ENCODE measurements at regions not wholly inside any gene's neighbourhood (a gene's known extent, or its start where the extent isn't known, plus 50 kb on each side); places are given as distances from the start of the nearest gene placed in this dataset.

- no peak for DNase-seq
Measured at GRCh38 chr4:166498546-166498945, 625.5 kb downstream of the TLL1 start.

DNA sequence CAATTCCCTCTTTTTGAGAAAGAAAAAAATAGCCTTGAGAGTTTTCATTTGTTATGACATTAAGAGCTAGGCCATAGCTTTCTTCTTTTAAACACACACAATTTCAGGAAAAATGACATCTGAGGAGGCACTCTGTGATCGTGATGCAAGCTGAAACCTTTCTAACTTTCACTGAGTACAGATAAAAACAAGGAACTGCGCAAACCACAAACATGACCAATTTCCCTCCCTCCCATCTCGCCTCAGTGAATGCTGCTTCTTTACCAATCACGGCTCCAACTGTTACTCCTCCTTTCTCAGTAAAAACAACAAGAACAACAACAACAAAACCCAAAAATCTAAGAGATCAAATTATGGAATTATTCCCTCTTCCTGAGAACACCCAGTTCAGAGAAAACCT, 626.8 kb downstream of the TLL1 start:
- no peak for DNase-seq

DNA sequence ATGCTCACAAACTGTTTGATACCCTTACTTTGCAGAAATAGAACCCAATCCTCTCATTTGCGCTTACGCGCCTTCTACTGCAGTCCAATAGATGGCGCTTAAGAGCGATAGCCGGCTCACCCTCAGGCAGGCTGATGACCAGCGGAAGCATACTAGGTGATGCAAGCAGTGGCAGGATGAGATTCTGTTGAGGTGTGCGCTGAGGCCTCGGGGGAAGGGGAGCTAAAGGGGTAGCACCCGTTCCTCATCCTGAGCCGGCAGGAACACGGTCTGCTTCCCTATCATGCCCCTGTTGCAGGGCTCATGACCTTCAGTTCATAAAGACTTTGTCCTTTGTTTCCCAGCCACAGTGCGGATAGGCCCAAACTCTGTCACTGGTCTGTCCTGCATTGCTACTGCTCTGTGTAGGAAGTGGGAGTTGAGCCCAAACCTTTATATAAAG, 628.9 kb downstream of the TLL1 start:
- peak; percentile 8 for DNase-seq

DNA sequence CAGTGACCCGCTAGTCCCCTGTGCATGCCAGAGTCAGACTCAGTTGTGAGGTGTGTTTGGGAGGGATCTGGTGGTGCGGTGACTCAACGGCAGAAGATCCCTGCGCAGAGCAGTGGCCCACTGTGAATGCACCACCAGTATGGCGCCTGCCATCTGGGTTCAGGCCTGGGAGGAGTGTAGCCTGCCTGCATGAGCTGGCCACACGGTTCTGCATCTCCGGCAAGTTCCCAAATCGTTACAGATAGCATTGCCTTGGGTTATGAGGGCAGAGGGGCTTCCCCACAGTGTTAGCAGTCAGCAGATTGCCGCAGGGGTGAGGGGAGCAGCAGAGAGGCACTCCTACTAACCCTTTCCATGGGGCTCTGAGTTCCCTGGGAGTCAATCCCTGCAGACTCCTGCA, 629.6 kb downstream of the TLL1 start:
- DNase-seq = no peak

- DNase-seq = no peak
Measured at GRCh38 chr4:166506051-166506450, 633.0 kb downstream of the TLL1 start.

GRCh38 chr4:166512267-166512666, 639.2 kb downstream of the TLL1 start:
- DNase-seq = no peak

DNA sequence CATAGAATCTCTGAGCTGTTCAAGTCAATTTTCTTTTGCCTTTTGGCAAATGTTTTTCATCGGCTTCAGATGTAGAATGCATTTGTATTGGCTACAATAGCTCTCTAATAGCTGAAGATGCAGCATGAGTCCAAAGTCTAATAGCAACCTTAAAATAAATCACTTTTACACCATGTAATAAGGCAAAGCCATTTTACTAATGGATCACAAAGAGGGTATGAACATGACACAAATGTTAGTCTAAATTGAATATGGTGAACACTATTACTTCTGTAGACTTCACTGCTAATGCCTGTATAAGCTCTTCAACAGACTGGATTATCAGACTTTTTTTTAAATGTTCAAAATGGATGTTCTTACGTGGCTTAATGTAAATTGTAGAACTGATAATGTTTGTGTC, 645.3 kb downstream of the TLL1 start:
- DNase-seq = peak; percentile 76

DNA sequence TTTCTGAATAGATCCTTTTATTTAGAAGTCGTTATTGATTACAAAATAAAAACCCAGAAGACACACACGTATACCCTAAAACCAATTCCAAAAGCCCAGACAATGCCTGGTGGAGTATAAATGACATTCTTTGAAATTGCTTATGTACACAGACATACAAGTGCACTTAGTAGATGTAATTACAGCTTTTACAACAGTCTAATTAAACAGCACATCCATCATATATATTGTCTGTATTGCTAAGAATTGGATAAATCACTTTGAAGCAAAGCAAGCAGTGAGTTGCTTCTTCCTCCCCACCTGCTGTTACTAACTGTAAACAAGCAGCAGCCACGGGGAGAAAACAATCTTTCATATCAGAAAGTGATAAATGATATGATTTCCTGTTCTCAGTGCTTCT, 645.7 kb downstream of the TLL1 start:
- peak; percentile 95 for DNase-seq

DNA sequence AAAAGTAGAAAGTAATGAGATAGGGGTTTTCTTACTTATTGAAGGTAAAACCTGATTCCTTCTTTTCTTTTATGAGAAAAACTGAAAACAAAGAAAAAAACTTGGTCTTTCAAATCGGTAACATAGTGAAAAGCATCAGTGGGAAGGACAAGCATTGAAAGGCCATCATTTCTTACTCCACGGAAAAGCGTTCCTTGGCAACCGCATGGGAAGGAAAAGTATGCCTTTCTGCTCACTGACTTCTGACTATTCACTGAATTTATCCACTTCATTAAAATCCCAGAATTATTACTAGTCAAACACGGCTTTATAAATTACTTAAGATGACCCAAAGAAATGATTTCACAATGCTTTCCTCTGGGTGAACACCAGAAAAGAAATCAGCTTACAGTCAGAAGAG, 646.7 kb downstream of the TLL1 start:
- no peak for DNase-seq

DNA sequence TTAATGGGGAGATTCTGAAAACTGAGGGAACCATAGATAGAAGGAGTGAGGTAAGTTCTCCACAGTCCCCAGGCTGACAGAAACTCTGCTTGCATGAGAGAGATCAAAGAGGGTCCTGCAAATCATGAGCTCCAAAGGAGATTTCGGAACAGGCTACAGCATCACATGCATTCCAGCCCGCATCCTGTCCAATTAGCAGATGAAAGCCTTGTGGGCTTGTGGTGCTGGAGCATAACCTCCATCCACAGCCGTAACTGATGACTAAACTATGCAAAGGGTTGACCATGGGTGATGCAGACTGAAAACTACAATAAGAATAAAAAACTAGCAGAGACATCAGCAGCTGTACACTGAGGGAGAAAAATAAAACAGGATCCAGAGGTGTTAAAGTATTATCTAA, 654.5 kb downstream of the TLL1 start:
- no peak for DNase-seq

GRCh38 chr4:166531703-166532102, 658.7 kb downstream of the TLL1 start:
- no peak for DNase-seq

- no peak for DNase-seq
Measured at GRCh38 chr4:166535865-166536264, 662.8 kb downstream of the TLL1 start.

GRCh38 chr4:166538491-166539005, 665.5 kb downstream of the TLL1 start:
- DNase-seq = no peak

GRCh38 chr4:166546009-166546408, 673.0 kb downstream of the TLL1 start:
- DNase-seq = no peak

DNA sequence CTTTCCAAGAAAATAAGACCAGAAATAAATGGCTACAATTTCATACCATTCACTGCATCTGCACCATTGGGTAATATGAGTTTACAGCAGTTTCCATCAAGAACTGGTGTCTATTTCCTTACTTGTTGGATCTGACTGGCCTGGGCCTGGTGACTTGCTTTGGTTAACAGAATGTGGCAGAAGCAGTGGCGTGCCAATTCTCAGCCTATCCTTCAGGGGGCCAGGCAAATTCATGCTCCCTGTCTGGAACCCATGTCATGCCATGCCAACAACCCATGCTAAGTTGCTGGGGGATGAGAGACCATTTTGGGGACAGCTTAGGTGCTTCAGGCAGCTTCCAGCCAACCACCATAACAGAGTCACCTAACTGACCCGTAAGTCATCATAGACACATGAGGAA, 656.7 kb downstream of the SPOCK3 start:
- no peak for DNase-seq

DNA sequence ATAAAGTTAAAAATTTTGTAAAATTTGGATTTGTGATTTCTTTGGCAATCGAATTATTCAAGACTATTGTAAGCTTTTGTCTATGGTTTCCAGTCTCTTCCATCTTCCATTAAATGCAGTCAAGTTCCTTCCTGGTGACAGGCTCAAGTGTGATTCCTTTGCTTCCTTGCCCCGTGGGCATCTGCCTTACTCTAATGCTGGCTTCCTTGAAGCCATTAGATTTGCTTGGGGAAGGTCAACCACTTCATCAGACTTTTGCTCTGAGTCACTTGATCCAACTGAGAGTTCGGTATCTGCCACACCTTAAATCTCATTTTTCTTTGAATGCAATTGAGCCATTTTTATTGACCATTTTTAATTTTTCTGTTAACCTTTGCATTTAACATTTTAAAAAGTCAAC, 648.8 kb downstream of the SPOCK3 start:
- DNase-seq = no peak

DNA sequence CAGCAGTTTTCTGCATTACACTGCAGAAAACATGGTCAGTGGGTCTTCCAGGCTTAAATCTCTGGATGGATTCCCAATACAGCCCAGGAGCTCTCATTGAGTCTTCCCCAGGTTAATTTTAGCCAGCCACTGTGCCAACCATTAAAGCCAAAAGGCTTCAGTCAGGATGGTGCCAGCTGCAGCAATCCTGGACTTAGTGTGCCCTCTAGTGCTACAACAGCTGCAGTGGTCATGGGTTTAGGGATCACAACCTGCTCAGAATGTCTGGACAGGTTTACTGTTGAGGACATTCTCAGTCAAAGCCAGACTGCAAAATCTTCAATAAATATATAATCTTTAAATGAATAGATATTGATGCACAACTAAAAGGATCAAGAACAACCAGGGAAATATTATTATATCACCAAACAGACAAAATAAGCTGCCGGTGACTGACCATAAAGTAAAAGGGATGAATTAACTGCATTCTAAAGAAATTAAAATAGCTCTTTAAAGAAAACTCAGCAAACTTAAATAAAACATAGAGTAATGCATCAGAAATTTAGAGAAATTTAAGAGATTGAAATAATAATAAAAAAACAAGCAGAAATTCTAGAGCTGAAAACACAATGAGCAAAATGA, 639.9 kb downstream of the SPOCK3 start:
- peak; percentile 79 for DNase-seq

DNA sequence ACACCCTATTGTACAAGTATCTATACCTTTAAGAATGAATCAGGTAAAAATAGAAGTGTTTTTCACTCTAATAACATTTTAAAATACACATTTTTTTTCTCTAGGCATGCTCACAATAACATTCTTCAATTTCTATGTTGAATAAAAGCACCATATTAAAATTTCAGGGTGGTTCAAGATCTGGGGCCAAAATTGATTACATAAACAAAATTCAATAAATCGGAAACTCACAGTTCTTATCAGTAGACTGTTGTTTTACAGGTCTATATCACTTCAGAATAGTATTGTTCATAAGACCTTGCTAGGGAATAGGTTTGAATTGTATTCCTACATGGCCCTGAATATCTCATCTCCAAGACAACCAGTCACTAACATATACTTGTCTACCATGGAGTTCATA, 634.0 kb downstream of the SPOCK3 start:
- no peak for DNase-seq

DNA sequence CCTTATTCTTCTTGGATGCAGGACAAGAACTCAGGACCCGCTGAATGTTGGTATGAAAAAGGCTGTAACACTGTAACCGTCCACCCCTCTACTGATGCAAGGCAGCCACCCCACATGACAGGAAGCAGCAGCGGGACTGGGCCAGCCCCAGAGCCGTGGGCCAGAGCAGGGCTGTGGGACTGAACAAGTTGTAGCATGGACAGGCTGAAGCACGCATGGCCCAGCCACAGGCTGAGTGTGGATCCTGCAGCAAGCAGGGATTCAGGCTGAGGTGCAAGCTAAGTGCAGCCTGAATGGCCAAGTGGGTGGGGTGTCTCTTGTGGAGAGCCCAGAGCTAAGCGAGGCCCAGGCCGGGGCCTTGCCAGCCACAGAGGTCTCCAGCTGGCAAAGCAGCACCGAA, 632.2 kb downstream of the SPOCK3 start:
- DNase-seq = no peak

- peak; percentile 2 for DNase-seq
Measured at GRCh38 chr4:166622425-166622977, 611.8 kb downstream of the SPOCK3 start.

GRCh38 chr4:166625018-166625637, 609.2 kb downstream of the SPOCK3 start:
- no peak for DNase-seq

- no peak for DNase-seq
Measured at GRCh38 chr4:166628454-166628853, 605.8 kb downstream of the SPOCK3 start.

DNA sequence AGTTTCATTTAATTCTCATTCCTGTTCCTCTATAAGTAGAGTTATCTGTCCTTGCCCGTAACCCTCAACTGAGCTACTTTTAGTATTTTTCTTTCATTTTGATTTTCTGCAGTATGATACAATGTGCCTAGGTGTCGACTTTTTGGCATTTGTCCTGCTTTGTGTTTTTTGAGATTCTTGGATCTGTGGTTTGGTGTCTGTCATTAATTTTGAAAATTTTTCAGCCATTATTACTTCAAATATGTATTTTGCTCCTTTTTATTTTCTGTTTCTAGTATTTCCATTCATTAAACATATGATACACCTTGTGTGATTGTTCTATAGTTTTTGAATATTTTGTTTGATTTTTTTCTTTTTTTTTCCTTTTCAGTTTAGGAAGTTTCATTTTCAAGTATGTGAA, 598.9 kb downstream of the SPOCK3 start:
- no peak for DNase-seq

DNA sequence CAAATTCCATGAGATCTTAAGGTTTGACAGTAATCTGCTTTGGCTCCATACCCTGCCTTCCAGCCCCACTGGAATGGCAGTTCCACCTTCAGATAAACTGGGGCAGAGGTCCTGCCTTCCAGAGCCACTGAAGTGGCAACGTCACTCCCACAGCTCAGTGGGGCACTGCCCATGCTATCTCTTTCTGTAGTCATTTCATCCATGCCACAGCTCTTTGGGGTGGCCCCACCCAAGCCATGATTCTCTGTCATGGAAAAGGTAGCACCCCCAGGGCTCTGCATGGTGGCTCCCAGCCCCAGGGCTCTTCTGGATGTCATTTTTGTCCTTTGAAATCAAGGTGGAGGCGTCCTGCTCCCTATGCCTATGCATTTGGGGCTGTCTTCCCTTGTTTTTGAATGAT, 596.5 kb downstream of the SPOCK3 start:
- no peak for DNase-seq

- no peak for DNase-seq
Measured at GRCh38 chr4:166655231-166655630, 579.1 kb downstream of the SPOCK3 start.
